Fibroblast of upper back skin (primary cell): ENCODE measurements at regions not wholly inside any gene's neighbourhood (a gene's known extent, or its start where the extent isn't known, plus 50 kb on each side); places are given as distances from the start of the nearest gene placed in this dataset.
"Not testable (repeated sequence)": the region's sequence is repeated elsewhere in the genome, so short reads cannot be mapped to it uniquely, and the experiment has no call there.

ENCODE experiments used
- DNase-seq: peaks from one replicate; pipeline ENCODE4 v3.0.0-alpha.2; 2013

GRCh38 chr12:74595696-74596095, 58.1 kb downstream of the ATXN7L3B start:
- DNase-seq = no peak

DNA sequence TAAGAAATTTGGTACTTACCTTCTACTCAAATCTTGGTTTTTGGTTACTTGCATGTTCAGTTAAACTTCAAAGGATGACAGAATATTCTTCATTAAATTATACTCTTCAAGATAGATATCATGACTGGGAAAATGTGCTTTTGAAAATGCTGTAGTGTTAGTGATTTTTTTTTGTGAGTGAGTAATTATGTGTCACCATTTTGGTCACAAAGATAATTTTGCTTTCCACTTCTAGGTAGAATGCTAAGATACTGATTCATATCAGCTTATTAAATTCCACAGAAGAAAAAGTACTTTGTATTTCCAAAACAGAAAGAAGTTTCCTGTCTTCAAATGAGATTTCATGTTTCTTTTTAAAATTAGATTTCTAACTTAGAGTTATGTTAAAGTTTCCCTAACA, 61.2 kb downstream of the ATXN7L3B start:
- DNase-seq = no peak

GRCh38 chr12:74599932-74600331, 62.3 kb downstream of the ATXN7L3B start:
- no peak for DNase-seq

DNA sequence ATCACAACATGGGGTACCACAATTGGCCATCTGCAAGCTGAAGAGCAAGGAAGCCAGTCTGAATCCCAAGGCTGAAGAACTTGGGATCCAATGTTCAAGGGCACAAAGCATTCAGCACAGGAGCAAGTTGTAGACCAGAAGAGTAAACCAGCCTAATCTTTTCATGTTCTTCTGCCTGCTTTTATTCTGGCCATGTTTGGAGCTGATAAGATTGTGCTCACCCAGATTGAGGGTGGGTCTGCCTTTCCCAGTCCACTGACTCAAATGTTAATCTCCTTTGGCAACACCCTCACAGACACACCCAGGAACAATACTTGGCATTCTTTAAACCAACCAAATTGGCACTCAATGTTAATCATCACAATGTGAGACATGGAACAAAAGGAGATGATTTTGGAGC, 63.2 kb downstream of the ATXN7L3B start:
- DNase-seq = not testable (repeated sequence)

DNA sequence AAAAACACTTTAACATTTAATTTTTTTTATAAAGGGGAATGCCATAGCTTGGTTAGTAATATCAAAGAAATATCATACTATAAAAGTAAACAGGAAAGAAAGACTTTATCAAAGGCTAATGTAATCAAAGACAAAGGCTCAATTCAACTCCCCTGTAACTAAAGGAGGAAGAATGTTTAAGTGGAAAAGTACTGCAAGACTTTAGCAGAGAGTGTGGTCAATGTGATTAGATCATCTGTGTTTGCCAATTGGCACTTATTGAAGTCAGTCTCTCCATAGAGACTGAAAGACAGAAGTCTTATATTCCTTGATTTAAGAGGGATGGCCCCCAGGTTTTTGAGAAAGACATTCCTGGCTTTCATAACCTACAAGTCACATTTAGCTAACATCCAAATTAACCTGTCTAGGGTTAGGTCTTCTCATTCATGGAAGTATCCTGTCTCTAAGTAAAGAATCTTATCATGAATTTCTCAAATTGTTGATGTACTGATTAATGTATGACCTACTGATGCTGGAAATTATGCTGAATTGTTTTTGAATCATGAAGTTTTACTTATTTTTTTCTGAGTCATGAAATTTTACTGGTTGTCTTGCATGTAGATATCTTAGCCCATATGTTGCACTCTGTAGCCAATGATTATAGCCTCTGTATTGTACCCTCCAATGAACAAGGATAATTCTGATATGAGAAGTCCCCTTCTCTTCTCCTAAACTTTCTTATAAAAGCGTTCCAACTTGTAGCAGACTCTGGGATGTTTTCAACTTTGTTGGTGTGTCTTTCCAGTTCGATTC, 65.4 kb downstream of the ATXN7L3B start:
- no peak for DNase-seq

GRCh38 chr12:74608231-74608775, 70.7 kb downstream of the ATXN7L3B start:
- DNase-seq = no peak

DNA sequence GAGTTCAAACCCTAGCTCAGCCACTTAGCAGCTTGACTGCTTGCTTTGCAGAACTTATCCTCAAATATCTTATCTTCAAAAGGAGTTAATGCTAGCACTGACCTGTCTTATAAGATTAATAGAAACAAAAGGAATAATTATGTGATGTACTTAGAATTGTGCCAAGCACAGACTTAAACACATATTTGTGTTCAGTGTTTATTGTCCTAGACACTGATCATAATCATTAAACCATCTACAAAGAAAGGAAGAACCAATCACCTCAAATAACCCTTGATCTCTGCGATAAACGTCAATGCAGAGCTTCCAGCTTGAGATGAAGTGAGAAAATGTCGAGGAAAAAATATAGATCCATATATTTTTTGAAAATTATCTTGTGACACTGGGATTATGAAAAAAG, 73.1 kb downstream of the ATXN7L3B start:
- DNase-seq = no peak

GRCh38 chr12:74614426-74614825, 76.8 kb downstream of the ATXN7L3B start:
- DNase-seq = no peak

DNA sequence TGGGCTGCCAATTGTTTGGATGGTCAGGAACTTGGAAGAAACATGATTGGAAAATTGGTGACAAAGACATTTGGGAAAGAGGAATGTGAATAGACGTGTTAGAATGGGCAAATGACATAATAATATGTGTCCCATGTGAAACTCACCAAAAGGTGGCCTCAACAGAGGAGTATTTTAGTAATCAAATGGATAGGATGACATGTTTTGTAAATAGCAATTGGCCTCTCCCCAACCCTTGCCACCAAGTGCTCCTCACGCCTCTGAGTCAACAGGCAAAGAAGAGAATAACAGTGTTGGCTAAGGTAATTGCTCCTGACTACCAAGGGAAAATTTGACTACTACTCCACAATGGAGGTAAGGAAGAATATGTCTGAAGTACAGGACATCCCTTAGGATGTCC, 81.4 kb downstream of the ATXN7L3B start:
- no peak for DNase-seq

DNA sequence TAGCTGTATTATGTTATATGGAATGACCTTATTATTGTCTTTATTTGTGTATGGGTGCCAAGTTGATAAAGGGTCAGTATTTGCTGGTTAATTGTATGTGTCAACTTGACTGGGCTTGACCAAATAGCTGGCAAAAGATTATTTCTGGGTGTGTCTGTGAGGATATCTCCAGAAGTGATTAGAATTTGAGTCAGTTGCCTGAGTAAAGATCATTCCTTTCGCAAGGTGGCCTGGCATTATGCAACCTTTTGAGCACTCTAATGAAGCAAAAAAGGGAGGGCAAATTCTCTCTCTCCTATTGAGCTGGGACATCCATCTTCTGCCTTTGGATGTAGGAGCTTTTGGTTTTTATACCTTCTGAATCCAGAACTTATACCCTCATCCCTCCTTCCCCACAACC, 82.2 kb downstream of the ATXN7L3B start:
- DNase-seq = no peak

- no peak for DNase-seq
These were observed 83.3 kb downstream of the ATXN7L3B start for GRCh38 chr12:74620921-74621320.

DNA sequence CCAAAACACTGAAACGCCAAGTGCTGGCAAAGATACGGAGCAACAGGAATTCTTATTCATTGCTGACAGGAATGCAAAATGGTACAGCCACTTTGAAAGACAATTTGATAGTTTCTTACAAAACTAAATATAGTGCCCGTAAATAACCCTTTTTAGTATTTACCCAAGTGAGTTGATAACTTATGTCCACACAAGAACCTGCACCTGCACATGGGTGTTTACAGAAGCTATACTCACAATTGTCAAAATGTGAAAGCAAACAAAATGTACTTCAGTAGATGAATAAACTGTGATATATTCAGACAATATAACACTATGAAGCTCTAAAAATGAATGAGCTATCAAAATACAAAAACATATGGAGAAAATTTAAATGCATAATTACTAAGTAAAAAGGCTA, 86.6 kb downstream of the ATXN7L3B start:
- no peak for DNase-seq

DNA sequence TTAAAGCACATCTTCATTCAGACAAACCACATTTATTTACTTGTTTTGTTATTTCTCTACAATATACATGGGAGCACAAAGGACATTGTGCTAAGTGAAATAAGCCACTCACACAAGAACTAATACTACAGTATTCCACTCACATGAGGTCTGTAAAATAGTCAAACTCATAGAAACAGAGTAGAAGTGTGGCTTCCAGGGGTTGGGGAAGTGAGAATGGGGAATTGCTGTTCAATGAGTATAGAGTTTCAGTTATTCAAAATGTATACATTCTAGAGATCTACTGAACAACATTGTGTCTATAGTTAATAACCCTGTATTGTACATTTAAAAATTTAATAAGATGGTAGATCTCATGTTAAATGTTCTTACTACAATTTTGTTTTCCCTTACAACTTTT, 88.8 kb downstream of the ATXN7L3B start:
- DNase-seq = no peak

GRCh38 chr12:74641262-74641661, 103.6 kb downstream of the ATXN7L3B start:
- DNase-seq = no peak

DNA sequence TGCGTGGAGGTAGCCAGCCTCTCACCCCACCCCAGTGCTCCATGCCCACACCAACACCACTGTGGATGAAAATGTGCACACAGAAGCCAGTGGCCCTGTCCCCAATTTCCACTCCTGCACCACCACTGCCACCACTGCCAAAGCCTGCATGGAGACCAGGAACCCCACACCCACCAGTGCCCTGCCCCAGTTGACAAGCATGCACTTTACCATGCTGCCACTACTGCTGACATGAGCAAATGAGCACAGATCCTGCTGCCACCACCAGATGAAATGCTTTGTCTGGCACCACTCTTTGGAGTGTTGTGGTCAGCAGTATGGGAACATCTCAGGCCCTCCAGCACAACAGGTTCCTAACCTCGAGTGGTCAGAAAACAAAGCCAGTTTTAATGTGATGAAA, 104.1 kb downstream of the ATXN7L3B start:
- DNase-seq = no peak

GRCh38 chr12:74644681-74645080, 107.0 kb downstream of the ATXN7L3B start:
- DNase-seq = no peak

- peak; percentile 1 for DNase-seq
These were observed 109.2 kb downstream of the ATXN7L3B start for GRCh38 chr12:74646831-74647230.

DNA sequence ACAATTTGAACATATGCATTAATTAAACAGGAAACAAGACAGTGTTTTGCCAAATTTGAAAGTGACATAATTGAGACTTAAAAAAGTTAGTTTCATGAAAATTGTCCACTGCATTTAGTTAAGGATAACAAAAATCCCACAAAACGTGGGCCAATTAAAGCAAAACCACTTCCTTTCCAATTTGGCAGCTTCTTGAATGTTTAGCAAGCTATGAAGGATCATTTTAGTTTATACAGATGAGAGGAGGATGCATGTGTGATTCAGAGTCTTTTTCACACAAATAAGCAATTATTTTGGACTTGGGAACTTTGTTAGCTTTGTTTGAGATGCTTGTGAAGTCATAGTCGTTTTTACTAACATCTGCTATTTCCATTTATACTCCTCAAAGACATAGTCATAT, 109.6 kb downstream of the ATXN7L3B start:
- no peak for DNase-seq

DNA sequence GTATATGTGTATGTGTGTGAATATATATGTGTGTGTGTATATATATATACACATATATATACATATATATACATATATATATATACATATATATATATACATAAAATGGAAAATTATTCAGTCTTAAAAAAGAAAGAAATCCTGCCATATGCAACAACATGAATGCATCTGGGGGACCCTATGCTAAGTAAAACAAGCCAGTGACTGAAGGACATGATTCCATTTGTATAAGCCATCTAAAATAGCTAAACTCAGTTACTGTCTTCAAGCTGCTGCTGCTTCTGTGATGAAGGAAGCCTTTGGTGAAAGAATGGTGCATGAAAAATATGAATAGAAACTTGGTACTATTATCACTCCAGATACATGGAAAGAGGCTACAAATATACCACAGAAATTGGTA, 118.6 kb downstream of the ATXN7L3B start:
- DNase-seq = no peak

DNA sequence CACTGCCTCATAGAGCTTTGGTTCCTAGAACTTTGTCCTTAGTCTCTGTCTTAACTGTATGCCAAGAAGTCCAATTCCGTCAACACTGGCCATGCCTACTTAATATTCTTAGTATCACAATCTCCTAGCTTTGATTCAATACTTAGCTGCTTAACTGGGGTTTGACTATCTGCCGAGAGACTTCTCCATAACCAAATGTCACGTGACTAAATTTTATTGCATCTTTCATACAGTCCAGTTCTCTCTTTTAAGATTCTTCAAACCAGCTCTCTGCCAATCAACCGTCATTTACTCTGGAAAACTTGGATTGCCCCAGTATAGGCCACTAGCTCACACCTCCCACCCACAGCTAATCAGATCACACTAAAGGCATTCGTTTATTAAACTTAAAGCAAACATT, 122.8 kb downstream of the ATXN7L3B start:
- no peak for DNase-seq

DNA sequence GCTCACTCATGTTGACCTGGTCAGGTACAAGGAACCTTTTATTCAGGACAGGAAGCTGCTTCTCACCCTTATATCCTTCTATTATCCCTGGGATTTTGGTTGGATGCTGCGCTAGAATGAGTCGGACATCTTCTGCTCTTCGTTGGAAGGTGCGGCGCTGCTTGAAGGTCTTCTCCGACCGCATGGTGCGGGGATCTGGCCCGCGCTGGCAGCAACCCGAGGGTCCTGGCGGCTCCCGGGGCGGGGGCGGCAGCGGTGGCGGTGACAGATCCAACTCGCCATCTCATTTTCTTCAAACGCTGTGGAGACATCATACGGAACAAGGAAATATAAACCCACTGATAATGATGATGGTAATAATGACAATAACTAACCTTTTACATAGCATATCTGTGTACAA, 126.3 kb downstream of the ATXN7L3B start:
- DNase-seq = no peak

DNA sequence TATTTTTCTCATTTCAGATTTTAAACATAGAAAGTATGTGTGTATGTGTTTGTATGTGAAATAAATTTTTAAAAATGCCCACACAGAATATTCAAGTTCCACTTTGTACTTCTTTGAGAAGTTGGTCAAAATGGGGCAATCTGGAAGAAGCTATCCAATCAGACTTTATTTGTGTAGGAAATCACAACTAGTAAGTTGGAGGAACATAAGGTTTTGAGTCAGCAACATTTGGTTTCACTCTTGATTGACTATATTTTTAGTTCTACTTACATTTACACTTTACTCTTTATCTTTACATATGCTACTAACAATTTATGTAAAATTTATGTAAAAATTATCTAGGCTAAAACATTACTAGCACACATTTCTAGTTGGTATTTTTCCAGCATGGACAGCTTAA, 128.1 kb downstream of the ATXN7L3B start:
- DNase-seq = no peak

GRCh38 chr12:74671421-74671820, 133.8 kb downstream of the ATXN7L3B start:
- DNase-seq = no peak

DNA sequence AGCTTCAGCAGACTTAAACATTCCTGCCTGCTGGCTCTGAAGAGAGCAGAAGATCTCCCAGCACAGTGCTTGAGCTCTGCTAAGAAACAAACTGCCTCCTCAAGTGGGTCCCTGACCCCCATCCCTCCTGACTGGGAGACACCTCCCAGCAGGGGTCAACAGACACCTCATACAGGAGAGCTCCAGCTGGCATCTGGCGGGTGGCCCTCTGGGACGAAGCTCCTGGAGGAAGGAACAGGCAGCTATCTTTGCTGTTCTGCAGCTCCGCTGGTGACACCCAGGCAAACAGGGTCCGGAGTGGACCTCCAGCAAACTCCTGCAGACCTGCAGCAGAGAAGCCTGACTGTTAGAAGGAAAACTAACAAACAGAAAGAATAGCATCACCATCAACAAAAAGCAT, 139.3 kb downstream of the ATXN7L3B start:
- not testable (repeated sequence) for DNase-seq

DNA sequence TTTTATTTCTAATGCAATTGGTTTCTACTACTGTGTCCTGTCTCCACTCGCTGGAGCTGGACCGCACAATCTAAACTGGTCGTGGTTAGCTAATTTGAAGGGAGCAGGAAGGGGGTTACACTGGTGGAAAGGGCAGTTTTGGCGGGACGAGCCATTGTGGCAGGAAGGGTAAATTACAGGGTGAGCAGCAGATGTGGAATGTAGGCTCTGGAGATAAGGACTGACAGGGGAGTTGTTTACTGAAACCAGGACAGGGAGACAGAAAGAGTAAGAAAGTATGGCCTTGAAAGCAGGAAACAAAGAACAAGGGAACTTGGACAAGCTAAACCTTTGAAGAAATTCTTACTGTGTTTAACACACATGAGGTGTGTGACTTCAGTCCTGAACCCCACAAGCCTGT, 147.8 kb downstream of the ATXN7L3B start:
- DNase-seq = no peak
